ENCODE measurements at regions not wholly inside any gene's neighbourhood (a gene's known extent, or its start where the extent isn't known, plus 50 kb on each side); places are given as distances from the start of the nearest gene placed in this dataset.

DNA sequence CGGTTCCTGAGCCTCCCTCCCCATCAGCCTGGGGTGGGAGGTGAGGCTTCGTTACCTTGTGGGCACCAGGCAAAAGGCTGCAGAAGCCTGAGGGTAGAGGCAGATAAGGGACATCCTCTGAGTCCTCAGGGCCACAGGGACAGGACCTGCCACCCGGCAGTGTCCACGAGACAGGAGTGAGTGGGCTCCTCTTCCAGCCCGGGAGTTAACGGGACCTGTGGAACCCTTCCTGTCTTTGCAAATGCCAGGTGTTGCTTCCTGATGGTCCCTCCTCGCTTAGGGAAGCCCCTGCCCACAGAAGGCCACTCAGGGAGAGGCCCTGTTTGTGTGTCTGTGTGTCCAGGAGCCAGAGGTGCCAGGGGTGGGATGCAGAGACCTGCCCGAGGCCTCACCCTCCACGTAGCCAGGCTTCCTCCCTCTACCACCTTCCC lies 111.1 kb upstream of the ALDH1A3 start:
- TF ChIP-seq, protein P1, sequence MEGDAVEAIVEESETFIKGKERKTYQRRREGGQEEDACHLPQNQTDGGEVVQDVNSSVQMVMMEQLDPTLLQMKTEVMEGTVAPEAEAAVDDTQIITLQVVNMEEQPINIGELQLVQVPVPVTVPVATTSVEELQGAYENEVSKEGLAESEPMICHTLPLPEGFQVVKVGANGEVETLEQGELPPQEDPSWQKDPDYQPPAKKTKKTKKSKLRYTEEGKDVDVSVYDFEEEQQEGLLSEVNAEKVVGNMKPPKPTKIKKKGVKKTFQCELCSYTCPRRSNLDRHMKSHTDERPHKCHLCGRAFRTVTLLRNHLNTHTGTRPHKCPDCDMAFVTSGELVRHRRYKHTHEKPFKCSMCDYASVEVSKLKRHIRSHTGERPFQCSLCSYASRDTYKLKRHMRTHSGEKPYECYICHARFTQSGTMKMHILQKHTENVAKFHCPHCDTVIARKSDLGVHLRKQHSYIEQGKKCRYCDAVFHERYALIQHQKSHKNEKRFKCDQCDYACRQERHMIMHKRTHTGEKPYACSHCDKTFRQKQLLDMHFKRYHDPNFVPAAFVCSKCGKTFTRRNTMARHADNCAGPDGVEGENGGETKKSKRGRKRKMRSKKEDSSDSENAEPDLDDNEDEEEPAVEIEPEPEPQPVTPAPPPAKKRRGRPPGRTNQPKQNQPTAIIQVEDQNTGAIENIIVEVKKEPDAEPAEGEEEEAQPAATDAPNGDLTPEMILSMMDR (IDR thresholded peaks at IDR 0.05) = no peak
- no peak for TF ChIP-seq EP300 (IDR thresholded peaks at IDR 0.05)
- no peak for TF ChIP-seq POLR2AphosphoS5 (IDR thresholded peaks at IDR 0.05)
- TF ChIP-seq POLR2A (IDR thresholded peaks at IDR 0.05) = no peak

Data from sigmoid colon (tissue), 4 donors.